ENCODE measurements at regions not wholly inside any gene's neighbourhood (a gene's known extent, or its start where the extent isn't known, plus 50 kb on each side); places are given as distances from the start of the nearest gene placed in this dataset.

GRCh38 chr9:73871636-73872035 is 625.5 kb upstream of the RORB start:
- Histone ChIP-seq H3K4me3 (no peak overlapping the region), H3K36me3 (no peaks in the 10 kb centered on the region), H3K27ac (no peak overlapping the region), H3K9me3 (no peaks in the 10 kb centered on the region), H3K27me3 (no peaks in the 10 kb centered on the region), H3K4me1 (no peaks in the 10 kb centered on the region)
- DNase-seq: no peak
- intact Hi-C loops (cut with DNase I): no loop called here
- TF ChIP-seq, protein P1, sequence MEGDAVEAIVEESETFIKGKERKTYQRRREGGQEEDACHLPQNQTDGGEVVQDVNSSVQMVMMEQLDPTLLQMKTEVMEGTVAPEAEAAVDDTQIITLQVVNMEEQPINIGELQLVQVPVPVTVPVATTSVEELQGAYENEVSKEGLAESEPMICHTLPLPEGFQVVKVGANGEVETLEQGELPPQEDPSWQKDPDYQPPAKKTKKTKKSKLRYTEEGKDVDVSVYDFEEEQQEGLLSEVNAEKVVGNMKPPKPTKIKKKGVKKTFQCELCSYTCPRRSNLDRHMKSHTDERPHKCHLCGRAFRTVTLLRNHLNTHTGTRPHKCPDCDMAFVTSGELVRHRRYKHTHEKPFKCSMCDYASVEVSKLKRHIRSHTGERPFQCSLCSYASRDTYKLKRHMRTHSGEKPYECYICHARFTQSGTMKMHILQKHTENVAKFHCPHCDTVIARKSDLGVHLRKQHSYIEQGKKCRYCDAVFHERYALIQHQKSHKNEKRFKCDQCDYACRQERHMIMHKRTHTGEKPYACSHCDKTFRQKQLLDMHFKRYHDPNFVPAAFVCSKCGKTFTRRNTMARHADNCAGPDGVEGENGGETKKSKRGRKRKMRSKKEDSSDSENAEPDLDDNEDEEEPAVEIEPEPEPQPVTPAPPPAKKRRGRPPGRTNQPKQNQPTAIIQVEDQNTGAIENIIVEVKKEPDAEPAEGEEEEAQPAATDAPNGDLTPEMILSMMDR (IDR thresholded peaks at IDR 0.05): no peak
- TF ChIP-seq POLR2A (IDR thresholded peaks at IDR 0.05): no peak
- 69 to 88% (median 83%) methylated on average over 4 of the region's 4 CpGs for WGBS, 4 donors
- ATAC-seq: no peak

DNA sequence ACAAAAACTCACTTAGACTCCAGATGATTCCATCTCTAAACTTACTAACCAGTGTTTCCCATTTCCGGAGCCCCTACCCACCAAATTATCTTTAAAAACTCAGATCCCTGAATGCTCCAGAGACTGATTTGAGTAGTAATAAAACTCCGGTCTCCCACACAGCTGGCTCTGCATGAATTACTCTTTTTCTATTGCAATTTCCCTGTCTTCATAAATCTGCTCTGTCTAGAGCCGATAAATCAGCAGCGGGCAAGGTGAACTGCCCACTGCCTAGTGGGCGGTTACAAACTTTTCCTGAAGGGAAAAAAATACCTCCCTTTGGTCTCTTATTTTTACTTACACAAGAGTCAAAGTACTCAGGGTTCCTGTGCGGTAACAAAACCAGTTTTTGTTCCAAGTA is 624.4 kb upstream of the RORB start:
- ATAC-seq (no peak), DNase-seq (no peak)
- WGBS, 4 donors: 79 to 87% (median 85%) methylated on average over 6 of the region's 6 CpGs
- H3K27me3 ChIP-seq: no peaks in the 10 kb centered on the region
- H3K4me3 ChIP-seq: no peak overlapping the region
- intact Hi-C loops (cut with DNase I): loop anchor here in 1 of 10 donors (1.0 kb wide), 1 partner anchor 22 kb away; no protein-coding TSS in a partner anchor
- no peaks in the 10 kb centered on the region for H3K9me3 ChIP-seq
- TF ChIP-seq, protein P1 (IDR thresholded peaks at IDR 0.05): no peak
- no peak for TF ChIP-seq POLR2A (IDR thresholded peaks at IDR 0.05)
- H3K4me1 ChIP-seq: no peaks in the 10 kb centered on the region
- no peak overlapping the region for H3K27ac ChIP-seq
- no peaks in the 10 kb centered on the region for H3K36me3 ChIP-seq

GRCh38 chr9:73880101-73880500 is 617.0 kb upstream of the RORB start:
- ATAC-seq (no peak), DNase-seq (no peak)
- no peak overlapping the region for H3K27ac ChIP-seq
- no peak overlapping the region for H3K4me3 ChIP-seq
- no peaks in the 10 kb centered on the region for H3K27me3 ChIP-seq
- H3K36me3 ChIP-seq: no peaks in the 10 kb centered on the region
- TF ChIP-seq, protein P1 (IDR thresholded peaks at IDR 0.05): no peak
- no peak for TF ChIP-seq POLR2A (IDR thresholded peaks at IDR 0.05)
- H3K4me1 ChIP-seq: no peaks in the 10 kb centered on the region
- 56 to 63% (median 58%) methylated on average over 3 of the region's 3 CpGs for WGBS, 4 donors
- intact Hi-C loops (cut with DNase I): no loop called here
- H3K9me3 ChIP-seq: peaks cover 0 to 7% (median 0%) of the 10 kb centered on the region in 12 donors

DNA sequence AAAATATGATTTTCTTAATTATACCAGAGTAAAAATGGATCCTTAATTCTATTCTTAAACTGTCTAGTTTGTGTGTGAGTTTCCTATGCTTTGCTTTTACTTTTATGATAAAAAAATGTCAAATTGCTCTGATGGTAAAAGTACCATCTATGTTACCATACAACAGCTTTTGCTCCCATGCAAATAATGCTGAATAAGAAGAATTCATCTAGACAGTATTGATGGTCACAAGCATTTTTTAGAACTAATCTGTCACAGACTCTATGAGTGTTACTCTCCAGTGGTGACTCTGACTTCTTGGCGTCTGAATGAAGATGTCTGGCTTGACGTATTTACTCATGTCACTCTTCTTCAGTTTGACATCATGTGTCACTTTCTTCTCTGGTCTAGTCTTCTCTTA is 608.1 kb upstream of the RORB start:
- H3K27me3 ChIP-seq: no peaks in the 10 kb centered on the region
- DNase-seq (no peak), ATAC-seq (no peak)
- no peak overlapping the region for H3K27ac ChIP-seq
- intact Hi-C loops (cut with DNase I): no loop called here
- no peak overlapping the region for H3K4me3 ChIP-seq
- no peaks in the 10 kb centered on the region for H3K36me3 ChIP-seq
- no peaks in the 10 kb centered on the region for H3K4me1 ChIP-seq
- peaks cover 0 to 17% (median 0%) of the 10 kb centered on the region in 12 donors for H3K9me3 ChIP-seq
- 80 to 95% (median 87%) methylated on average over 2 of the region's 2 CpGs for WGBS, 4 donors
- no peak for TF ChIP-seq POLR2A (IDR thresholded peaks at IDR 0.05)

- no peaks in the 10 kb centered on the region for H3K27me3 ChIP-seq
- intact Hi-C loops (cut with DNase I): no loop called here
- H3K4me3 ChIP-seq: no peak overlapping the region
- no peaks in the 10 kb centered on the region for H3K4me1 ChIP-seq
- TF ChIP-seq, protein P1 (IDR thresholded peaks at IDR 0.05): no peak
- no peak for TF ChIP-seq POLR2A (IDR thresholded peaks at IDR 0.05)
- DNase-seq (no peak), ATAC-seq (no peak)
- no peak overlapping the region for H3K27ac ChIP-seq
- no peaks in the 10 kb centered on the region for H3K36me3 ChIP-seq
- peaks cover 0 to 9% (median 0%) of the 10 kb centered on the region in 12 donors for H3K9me3 ChIP-seq
Observed at GRCh38 chr9:73890685-73891277, 606.4 kb upstream of the RORB start.

Data from heart left ventricle (tissue), 16 donors.